ENCODE measurements at regions not wholly inside any gene's neighbourhood (a gene's known extent, or its start where the extent isn't known, plus 50 kb on each side); places are given as distances from the start of the nearest gene placed in this dataset.

DNA sequence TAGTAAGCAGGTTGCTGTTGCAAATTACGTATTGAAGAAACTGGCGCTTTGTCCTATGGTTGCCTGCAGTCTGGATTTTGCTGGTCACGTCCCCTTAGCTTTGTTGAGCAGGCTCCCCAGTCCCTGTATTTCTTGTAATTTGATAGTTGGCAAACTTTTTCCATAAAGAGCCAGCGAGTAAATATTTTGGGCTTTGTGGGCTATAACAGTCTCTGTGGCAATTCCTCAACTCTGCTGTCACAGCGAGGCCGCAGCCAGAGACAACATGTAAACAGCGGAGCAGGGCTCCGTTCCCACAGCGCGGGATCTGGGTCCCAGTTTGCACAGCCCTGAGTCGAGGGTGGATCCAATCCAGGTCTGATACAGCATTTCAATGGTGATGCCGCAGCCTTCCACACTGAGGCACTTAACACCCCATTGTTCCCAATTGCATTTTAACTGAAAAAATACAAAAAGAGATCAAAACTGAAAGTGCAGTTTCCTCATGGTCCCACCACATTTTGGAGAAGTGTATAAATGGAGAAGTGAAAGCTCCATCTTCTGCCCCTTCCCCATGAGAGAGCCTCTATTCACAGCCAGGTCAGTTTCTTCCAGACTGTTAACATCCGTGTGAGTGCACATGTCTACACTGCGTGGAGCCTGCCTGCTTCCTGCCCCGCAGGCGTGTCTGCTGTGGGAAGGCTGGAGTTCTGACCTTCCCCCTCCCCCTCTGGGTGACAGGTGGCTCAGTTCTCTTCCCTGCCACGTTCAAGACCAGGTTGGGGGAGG, 89.1 kb downstream of the RPS6KA4 start:
- no peaks in the 10 kb centered on the region for H3K9me3 ChIP-seq
- no peaks in the 10 kb centered on the region for H3K27me3 ChIP-seq
- peak overlapping the region; percentile 68 to 75 for H3K4me3 ChIP-seq (ENCODE audit: low read depth in 1 of 2, low read length in 1 of 2)
- peaks cover 23% of the 10 kb centered on the region in 2 experiments for H3K4me1 ChIP-seq (ENCODE audit: control insufficient read depth in 1 of 2, insufficient read depth in 1 of 2, low read depth in 1 of 2, low read length in 1 of 2)
- no peaks in the 10 kb centered on the region for H3K36me3 ChIP-seq
- TF ChIP-seq, protein P1, sequence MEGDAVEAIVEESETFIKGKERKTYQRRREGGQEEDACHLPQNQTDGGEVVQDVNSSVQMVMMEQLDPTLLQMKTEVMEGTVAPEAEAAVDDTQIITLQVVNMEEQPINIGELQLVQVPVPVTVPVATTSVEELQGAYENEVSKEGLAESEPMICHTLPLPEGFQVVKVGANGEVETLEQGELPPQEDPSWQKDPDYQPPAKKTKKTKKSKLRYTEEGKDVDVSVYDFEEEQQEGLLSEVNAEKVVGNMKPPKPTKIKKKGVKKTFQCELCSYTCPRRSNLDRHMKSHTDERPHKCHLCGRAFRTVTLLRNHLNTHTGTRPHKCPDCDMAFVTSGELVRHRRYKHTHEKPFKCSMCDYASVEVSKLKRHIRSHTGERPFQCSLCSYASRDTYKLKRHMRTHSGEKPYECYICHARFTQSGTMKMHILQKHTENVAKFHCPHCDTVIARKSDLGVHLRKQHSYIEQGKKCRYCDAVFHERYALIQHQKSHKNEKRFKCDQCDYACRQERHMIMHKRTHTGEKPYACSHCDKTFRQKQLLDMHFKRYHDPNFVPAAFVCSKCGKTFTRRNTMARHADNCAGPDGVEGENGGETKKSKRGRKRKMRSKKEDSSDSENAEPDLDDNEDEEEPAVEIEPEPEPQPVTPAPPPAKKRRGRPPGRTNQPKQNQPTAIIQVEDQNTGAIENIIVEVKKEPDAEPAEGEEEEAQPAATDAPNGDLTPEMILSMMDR (IDR thresholded peaks at IDR 0.05), result peak; percentile 14
- H3K27ac ChIP-seq, result peak overlapping the region; percentile 86

DNA sequence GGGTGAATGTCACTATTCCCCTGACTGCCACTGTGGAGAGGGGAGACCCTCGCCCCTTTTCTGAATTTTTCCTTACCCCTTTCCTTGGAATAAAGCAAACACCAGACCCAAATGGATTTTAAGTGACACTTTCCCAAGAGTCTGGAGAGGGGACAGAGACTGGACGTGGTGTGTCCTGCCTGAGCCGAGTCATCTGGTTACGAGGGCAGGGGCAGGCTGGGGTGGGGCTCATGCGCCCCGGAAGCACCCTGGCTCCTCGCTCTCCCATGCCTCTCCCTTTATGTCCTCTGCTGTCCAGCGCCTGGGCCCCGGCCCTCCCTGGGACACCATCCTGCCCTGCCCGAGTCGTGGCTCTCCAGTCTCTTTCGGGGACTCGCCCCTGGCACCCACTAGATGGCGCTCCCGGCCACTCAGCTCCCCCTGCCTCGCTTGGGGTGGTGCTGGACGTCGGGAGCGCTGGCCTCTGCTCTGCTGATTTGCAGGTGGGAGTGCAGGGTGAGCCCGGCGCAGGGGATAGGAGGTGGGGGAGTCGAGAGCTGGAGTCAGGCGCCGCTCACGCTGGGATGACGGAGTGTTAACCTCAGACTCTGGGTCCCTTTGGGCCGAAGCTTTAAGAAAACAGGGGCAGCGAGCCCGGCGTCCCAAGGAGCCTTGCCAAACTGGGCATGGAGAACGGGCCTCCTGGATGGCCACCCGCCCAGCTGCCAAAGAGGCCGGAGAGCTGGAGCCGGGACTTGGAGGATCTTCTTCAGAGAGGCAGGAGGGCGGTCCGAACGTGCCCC, 89.8 kb downstream of the RPS6KA4 start:
- peak overlapping the region; percentile 86 for H3K27ac ChIP-seq

DNA sequence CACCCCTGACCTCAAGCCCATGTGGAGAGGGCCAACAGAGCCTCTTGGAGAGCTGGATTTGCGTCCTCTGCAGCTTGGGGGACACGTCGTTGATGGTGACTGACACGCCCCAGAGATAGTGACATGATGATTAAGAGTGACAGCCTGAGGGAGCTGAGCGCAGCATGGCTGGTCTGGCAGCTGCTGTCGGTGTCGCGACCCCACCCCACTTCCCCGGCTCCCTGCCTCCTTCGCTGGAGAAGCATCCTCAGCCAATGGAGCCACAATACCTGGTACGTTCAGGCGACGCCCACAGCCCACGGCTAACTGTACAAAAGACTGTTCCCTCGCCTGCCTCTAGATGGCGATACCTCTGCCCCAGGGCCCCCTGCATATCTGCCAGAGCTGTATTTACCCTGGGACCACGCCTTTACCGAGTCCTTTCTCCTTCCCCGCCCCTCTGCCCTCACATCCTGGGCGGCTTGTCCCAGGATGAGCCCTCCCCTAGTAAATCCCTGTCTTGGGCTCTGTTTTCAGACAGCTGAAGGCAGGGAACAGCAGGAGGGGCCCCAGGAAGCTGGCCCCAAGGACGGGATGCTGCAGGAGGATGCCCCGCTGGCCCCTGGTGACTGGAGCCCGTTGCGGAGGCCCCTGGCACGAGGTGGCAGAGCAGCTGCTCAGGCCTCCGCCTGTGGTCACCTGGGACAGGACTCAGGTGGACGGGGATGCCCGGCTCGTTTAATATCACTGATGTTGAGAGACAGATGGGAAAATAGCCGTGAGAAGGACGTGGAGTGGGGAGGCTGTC, 90.6 kb downstream of the RPS6KA4 start:
- Histone ChIP-seq H3K27ac (peak overlapping the region; percentile 86), H3K36me3 (no peaks in the 10 kb centered on the region), H3K9me3 (no peaks in the 10 kb centered on the region), H3K4me1 (ENCODE audit: control insufficient read depth in 1 of 2, insufficient read depth in 1 of 2, low read depth in 1 of 2, low read length in 1 of 2) (peaks cover 23% of the 10 kb centered on the region in 2 experiments), H3K4me3 (ENCODE audit: low read depth in 1 of 2, low read length in 1 of 2) (peak overlapping the region; percentile 68 to 75), H3K27me3 (no peaks in the 10 kb centered on the region)
- TF ChIP-seq, protein P1 (IDR thresholded peaks at IDR 0.05), result peak; percentile 83

More for the DNA sequence above, 89.8 kb downstream of the RPS6KA4 start:
- no peaks in the 10 kb centered on the region for H3K9me3 ChIP-seq
- TF ChIP-seq, protein P1 (IDR thresholded peaks at IDR 0.05), result peak; percentile 83
- no peaks in the 10 kb centered on the region for H3K36me3 ChIP-seq
- H3K4me3 ChIP-seq (ENCODE audit: low read depth in 1 of 2, low read length in 1 of 2), result peak overlapping the region; percentile 68 to 75
- peaks cover 23% of the 10 kb centered on the region in 2 experiments for H3K4me1 ChIP-seq (ENCODE audit: control insufficient read depth in 1 of 2, insufficient read depth in 1 of 2, low read depth in 1 of 2, low read length in 1 of 2)
- no peaks in the 10 kb centered on the region for H3K27me3 ChIP-seq

DNA sequence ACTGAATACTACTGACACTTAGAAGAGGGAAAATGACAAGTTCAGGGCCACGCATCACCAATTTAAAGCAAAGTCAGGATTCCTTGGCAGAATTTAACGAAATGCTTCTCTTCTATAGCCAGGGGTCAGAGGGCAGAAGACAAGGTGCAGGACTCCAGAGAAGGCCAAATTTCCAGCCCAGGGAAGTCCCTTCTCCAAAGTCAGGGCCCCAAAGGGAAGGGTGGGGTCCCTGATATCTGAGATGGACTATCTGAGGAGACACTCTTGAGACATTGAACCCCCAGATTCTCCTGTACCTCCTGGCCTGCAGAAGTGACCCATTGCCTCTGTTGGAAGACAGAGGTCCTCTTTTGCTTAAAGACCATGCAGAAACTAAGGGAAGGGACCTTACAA, 91.2 kb downstream of the RPS6KA4 start:
- TF ChIP-seq, protein P1 (IDR thresholded peaks at IDR 0.05), result no peak
- H3K27me3 ChIP-seq, result no peaks in the 10 kb centered on the region
- H3K9me3 ChIP-seq, result no peaks in the 10 kb centered on the region
- H3K27ac ChIP-seq, result no peak overlapping the region
- peaks cover 23% of the 10 kb centered on the region in 2 experiments for H3K4me1 ChIP-seq (ENCODE audit: control insufficient read depth in 1 of 2, insufficient read depth in 1 of 2, low read depth in 1 of 2, low read length in 1 of 2)
- no peak overlapping the region for H3K4me3 ChIP-seq (ENCODE audit: low read depth in 1 of 2, low read length in 1 of 2)
- no peaks in the 10 kb centered on the region for H3K36me3 ChIP-seq

DNA sequence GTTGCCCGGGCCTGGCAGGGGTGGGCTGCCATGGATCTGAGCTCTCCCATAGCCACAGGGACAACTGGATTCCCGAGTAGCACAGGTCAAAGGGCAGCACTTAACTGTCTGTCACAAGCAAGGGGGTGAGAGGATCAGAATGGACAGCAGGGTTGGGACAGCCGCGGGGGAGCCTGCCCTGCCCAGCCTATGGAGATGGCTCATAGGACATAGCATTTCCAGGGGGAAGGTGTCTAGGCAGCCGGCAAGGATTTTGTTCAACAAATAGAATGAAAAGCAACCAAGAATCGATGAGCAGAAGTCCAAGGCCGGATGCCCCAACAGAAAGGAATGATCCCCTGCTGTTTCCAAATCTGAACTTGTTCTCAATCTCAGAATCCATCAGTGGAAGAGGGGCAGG, 92.9 kb downstream of the RPS6KA4 start:
- Histone ChIP-seq H3K4me1 (ENCODE audit: control insufficient read depth in 1 of 2, insufficient read depth in 1 of 2, low read depth in 1 of 2, low read length in 1 of 2) (peaks cover 23% of the 10 kb centered on the region in 2 experiments), H3K9me3 (no peaks in the 10 kb centered on the region), H3K36me3 (no peaks in the 10 kb centered on the region), H3K4me3 (ENCODE audit: low read depth in 1 of 2, low read length in 1 of 2) (no peak overlapping the region), H3K27ac (no peak overlapping the region), H3K27me3 (no peaks in the 10 kb centered on the region)
- TF ChIP-seq, protein P1 (IDR thresholded peaks at IDR 0.05), result no peak
